Mesodermal cell (in vitro differentiated cells): ENCODE measurements at regions not wholly inside any gene's neighbourhood (a gene's known extent, or its start where the extent isn't known, plus 50 kb on each side); places are given as distances from the start of the nearest gene placed in this dataset.

Experiments
- H3K27ac ChIP-seq: 2 replicates; pipeline ENCODE4 v1.7.0; 2013; ENCODE audit warnings: mild to moderate bottlenecking, low read depth, low read length, moderate library complexity; ENCODE audit not compliant: severe bottlenecking
- H3K36me3 ChIP-seq: 2 replicates; pipeline ENCODE4 v1.7.1; 2013; ENCODE audit warnings: mild to moderate bottlenecking, low read length, moderate library complexity; ENCODE audit not compliant: control insufficient read depth, insufficient read depth
- H3K4me1 ChIP-seq: one replicate; pipeline ENCODE4 v1.7.1; 2013; ENCODE audit warnings: mild to moderate bottlenecking, low read length; ENCODE audit not compliant: insufficient read depth, control insufficient read depth, poor library complexity, severe bottlenecking
- H3K4me3 ChIP-seq: 2 replicates; pipeline ENCODE4 v1.7.0; 2013; ENCODE audit warnings: low read length, control low read depth, mild to moderate bottlenecking; ENCODE audit not compliant: insufficient read depth, poor library complexity, severe bottlenecking; ENCODE audit errors: extremely low read depth
- H3K9me3 ChIP-seq: 2 replicates; pipeline ENCODE4 v1.7.1; 2013; ENCODE audit warnings: mild to moderate bottlenecking, low read length, moderate library complexity; ENCODE audit not compliant: control insufficient read depth
- WGBS, 2 experiments: methylation state at CpG; one replicate each; pipeline ENCODE4 v1.1.5; 2013; ENCODE audit warnings: missing lambda C conversion rate in 2 of 2; ENCODE audit not compliant: insufficient coverage in 2 of 2; 5-methylcytosine and 5-hydroxymethylcytosine counted together

- H3K4me1 ChIP-seq = peaks cover 14% of the 10 kb centered on the region
- no peak overlapping the region for H3K27ac ChIP-seq
- no peak overlapping the region for H3K4me3 ChIP-seq
- no peaks in the 10 kb centered on the region for H3K9me3 ChIP-seq
- H3K36me3 ChIP-seq = no peaks in the 10 kb centered on the region
Observed at GRCh38 chr9:99362321-99362720, 140.2 kb downstream of the SEC61B start.

- H3K4me3 ChIP-seq = no peak overlapping the region
- H3K36me3 ChIP-seq = no peaks in the 10 kb centered on the region
- no peaks in the 10 kb centered on the region for H3K9me3 ChIP-seq
- 93 to 100% methylated on average over 2 of the region's 3 CpGs for WGBS, 2 experiments
- no peak overlapping the region for H3K27ac ChIP-seq
- H3K4me1 ChIP-seq = peaks cover 25% of the 10 kb centered on the region
Observed at GRCh38 chr9:99363509-99363908, 141.4 kb downstream of the SEC61B start.

- Histone ChIP-seq H3K4me1 (peaks cover 33% of the 10 kb centered on the region), H3K4me3 (no peak overlapping the region), H3K36me3 (no peaks in the 10 kb centered on the region), H3K9me3 (no peaks in the 10 kb centered on the region), H3K27ac (no peak overlapping the region)
- WGBS, 2 experiments = 72 to 84% methylated on average over 6 to 7 of the region's 7 CpGs
Observed at GRCh38 chr9:99365233-99365980, 143.3 kb downstream of the SEC61B start.

GRCh38 chr9:99366183-99366582 lies 144.1 kb downstream of the SEC61B start:
- WGBS, 2 experiments = 84 to 93% methylated on average over 9 of the region's 9 CpGs
- no peak overlapping the region for H3K4me3 ChIP-seq
- no peaks in the 10 kb centered on the region for H3K36me3 ChIP-seq
- H3K9me3 ChIP-seq = no peaks in the 10 kb centered on the region
- peaks cover 33% of the 10 kb centered on the region for H3K4me1 ChIP-seq
- H3K27ac ChIP-seq = no peak overlapping the region

- H3K27ac ChIP-seq = no peak overlapping the region
- no peak overlapping the region for H3K4me3 ChIP-seq
- peaks cover 33% of the 10 kb centered on the region for H3K4me1 ChIP-seq
- H3K9me3 ChIP-seq = no peaks in the 10 kb centered on the region
- 78 to 92% methylated on average over 1 to 2 of the region's 4 CpGs for WGBS, 2 experiments
- no peaks in the 10 kb centered on the region for H3K36me3 ChIP-seq
Observed at GRCh38 chr9:99366621-99367020, 144.5 kb downstream of the SEC61B start.

- Histone ChIP-seq H3K27ac (peak overlapping the region; percentile 68), H3K4me1 (peaks cover 29% of the 10 kb centered on the region), H3K9me3 (no peaks in the 10 kb centered on the region), H3K36me3 (no peaks in the 10 kb centered on the region), H3K4me3 (no peak overlapping the region)
- WGBS, 2 experiments = 73 to 76% methylated on average over 23 to 27 of the region's 31 CpGs
Observed at GRCh38 chr9:99368341-99369326, 146.6 kb downstream of the SEC61B start.

GRCh38 chr9:99369327-99369722 lies 147.2 kb downstream of the SEC61B start:
- Histone ChIP-seq H3K4me1 (peaks cover 29% of the 10 kb centered on the region), H3K9me3 (no peaks in the 10 kb centered on the region), H3K4me3 (no peak overlapping the region), H3K27ac (no peak overlapping the region), H3K36me3 (no peaks in the 10 kb centered on the region)
- WGBS, 2 experiments = 94 to 97% methylated on average over 9 of the region's 9 CpGs

- Histone ChIP-seq H3K9me3 (no peaks in the 10 kb centered on the region), H3K4me1 (peaks cover 25% of the 10 kb centered on the region), H3K4me3 (no peak overlapping the region), H3K27ac (no peak overlapping the region), H3K36me3 (no peaks in the 10 kb centered on the region)
- WGBS, 2 experiments = 100% methylated on average over 1 to 2 of the region's 3 CpGs
Observed at GRCh38 chr9:99370376-99370775, 148.3 kb downstream of the SEC61B start.

- WGBS, 2 experiments = 90 to 93% methylated on average over 1 to 2 of the region's 2 CpGs
- Histone ChIP-seq H3K36me3 (no peaks in the 10 kb centered on the region), H3K27ac (no peak overlapping the region), H3K9me3 (no peaks in the 10 kb centered on the region), H3K4me1 (peaks cover 24% of the 10 kb centered on the region), H3K4me3 (no peak overlapping the region)
Observed at GRCh38 chr9:99371376-99371775, 149.3 kb downstream of the SEC61B start.

GRCh38 chr9:99373912-99374311 lies 151.8 kb downstream of the SEC61B start:
- WGBS, 2 experiments = 92 to 100% methylated on average over 3 of the region's 5 CpGs
- no peak overlapping the region for H3K27ac ChIP-seq
- H3K4me3 ChIP-seq = no peak overlapping the region
- no peaks in the 10 kb centered on the region for H3K9me3 ChIP-seq
- no peaks in the 10 kb centered on the region for H3K36me3 ChIP-seq
- peaks cover 10% of the 10 kb centered on the region for H3K4me1 ChIP-seq
